ENCODE measurements at regions not wholly inside any gene's neighbourhood (a gene's known extent, or its start where the extent isn't known, plus 50 kb on each side); places are given as distances from the start of the nearest gene placed in this dataset.
"Not testable (repeated sequence)": the region's sequence is repeated elsewhere in the genome, so short reads cannot be mapped to it uniquely, and the experiment has no call there.

- no peak for DNase-seq (ENCODE audit: low spot score)
These were observed 219.6 kb upstream of the C1orf174 start for GRCh38 chr1:4119516-4120220.

DNA sequence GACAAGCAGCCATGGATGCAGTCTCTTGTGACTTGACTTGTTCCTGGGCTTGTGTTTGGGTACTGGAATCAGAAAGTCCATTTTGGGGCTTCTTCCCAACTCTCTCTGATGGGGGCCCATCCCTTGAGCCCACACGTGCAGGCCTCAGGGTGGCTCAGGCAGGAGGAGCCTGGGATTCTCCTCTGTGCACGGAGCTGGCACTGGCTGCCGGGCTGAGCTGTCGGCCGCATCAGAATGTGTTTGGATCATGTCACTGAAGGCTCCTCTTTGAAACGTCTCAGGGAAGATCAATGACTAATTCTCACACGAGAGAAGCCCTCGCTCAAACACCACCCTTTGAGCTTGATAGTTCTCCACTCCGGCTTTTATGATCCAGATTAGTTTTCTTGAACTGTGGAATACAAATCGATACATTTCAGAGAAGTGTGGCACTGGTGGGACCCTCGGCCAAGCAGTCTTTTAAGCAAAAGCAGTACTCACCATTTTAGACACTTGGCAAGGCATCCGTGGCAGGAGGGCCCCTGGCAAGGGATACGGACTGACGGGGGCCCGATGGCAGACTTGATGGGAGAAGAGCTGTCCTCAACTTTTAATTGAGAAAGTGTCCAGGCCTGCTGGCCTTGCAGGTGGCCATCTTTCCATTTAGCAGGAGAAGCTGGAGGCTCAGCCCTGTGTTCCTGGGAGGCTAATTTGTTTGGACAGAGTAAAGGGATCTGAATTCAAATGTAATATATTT is 220.7 kb upstream of the C1orf174 start:
- no peak for DNase-seq (ENCODE audit: low spot score)

DNA sequence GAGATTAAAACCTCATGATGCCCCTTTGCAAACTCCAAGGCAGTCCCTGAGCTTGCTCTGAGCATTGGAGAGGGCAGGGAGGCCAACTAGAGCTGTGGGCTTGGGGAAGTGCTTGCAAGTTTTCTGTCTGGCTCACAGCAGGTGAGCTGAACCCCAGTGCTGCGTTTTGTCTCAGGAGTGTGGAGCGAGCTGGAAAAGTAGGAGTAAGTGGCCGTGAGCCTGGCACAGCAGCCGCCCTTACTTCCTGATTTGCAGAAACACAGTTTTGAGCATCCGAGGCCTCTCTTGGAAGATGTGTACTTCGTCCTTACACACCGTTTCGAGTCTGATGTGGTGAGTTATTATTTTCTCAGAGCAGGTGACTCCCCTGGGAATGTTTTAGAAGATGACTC is 221.2 kb upstream of the C1orf174 start:
- no peak for DNase-seq (ENCODE audit: low spot score)

GRCh38 chr1:4121834-4122512 is 221.9 kb upstream of the C1orf174 start:
- no peak for DNase-seq (ENCODE audit: low spot score)

- no peak for DNase-seq (ENCODE audit: low spot score)
These were observed 222.6 kb upstream of the C1orf174 start for GRCh38 chr1:4122513-4123160.

- no peak for DNase-seq (ENCODE audit: low spot score)
These were observed 224.6 kb upstream of the C1orf174 start for GRCh38 chr1:4124631-4125145.

- no peak for DNase-seq (ENCODE audit: low spot score)
These were observed 226.2 kb upstream of the C1orf174 start for GRCh38 chr1:4126251-4126650.

- DNase-seq (ENCODE audit: low spot score): no peak
These were observed 226.9 kb upstream of the C1orf174 start for GRCh38 chr1:4126731-4127591.

DNA sequence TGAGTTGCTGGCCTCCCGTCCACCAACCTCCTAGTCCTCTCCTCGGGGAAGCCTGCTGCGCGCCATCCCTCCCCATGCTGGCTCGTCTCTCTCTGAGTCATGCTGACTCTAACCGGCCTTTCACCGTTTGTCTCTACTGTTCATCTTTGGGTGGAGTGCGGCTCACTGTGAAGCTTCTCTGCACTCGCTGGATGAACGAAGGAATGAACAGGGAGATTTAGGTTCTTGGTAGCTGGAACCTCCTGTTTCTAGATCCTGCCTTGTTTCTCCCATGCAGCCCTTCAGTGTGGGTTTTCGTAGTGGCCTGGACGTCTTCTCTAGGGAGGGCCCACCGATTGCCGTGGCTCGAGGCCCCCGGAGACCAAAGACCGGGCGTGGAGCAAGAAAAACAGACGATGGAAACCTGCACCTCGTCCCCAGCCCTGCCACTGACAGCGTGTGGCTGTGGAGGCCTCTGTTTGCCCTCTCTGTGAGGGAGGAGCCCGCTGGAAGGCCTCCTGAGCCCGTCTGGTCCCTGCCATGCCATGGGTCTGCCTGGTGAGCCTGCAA is 227.6 kb upstream of the C1orf174 start:
- DNase-seq (ENCODE audit: low spot score): no peak

GRCh38 chr1:4128616-4129015 is 228.5 kb upstream of the C1orf174 start:
- DNase-seq (ENCODE audit: low spot score): no peak

DNA sequence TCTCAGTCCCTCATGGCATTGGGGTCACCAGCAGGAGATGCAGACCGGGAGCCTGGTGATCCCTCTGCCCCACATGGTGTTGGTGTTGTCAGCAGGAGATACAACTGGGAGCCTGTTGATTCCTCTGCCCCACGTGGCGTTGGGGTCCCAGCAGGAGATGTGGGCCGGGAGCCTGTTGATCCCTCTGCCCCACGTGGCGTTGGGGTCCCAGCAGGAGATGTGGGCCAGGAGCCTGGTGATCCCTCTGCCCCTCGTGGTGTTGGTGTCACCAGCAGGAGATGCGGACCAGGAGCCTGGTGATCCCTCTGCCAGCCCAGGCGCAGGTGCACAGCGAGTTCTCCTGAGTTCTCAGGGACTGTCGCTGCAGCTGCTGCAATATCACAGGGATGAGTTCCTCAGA is 229.6 kb upstream of the C1orf174 start:
- DNase-seq (ENCODE audit: low spot score): no peak

DNA sequence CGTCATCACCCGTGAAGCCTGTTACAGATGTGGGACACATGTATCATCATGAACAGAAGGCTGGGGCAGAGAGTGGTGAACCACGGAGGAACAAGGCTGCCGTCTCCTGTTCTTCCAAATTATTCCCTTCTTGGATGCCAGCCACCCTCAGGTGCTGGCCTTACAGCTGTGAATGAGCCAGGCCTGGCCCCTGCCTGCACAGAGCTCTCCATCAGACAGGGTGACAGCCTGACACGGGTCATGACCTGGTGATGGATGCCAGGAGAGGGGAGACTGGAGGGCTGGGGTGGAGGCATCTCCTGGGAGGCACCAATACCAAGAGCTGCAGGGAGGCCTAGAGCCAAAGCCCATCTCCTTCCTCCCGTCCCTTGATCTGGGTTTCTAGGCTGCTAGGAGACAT is 230.0 kb upstream of the C1orf174 start:
- DNase-seq (ENCODE audit: low spot score): no peak

- no peak for DNase-seq (ENCODE audit: low spot score)
These were observed 231.7 kb upstream of the C1orf174 start for GRCh38 chr1:4131734-4132133.

GRCh38 chr1:4132352-4133296 is 232.6 kb upstream of the C1orf174 start:
- no peak for DNase-seq (ENCODE audit: low spot score)

DNA sequence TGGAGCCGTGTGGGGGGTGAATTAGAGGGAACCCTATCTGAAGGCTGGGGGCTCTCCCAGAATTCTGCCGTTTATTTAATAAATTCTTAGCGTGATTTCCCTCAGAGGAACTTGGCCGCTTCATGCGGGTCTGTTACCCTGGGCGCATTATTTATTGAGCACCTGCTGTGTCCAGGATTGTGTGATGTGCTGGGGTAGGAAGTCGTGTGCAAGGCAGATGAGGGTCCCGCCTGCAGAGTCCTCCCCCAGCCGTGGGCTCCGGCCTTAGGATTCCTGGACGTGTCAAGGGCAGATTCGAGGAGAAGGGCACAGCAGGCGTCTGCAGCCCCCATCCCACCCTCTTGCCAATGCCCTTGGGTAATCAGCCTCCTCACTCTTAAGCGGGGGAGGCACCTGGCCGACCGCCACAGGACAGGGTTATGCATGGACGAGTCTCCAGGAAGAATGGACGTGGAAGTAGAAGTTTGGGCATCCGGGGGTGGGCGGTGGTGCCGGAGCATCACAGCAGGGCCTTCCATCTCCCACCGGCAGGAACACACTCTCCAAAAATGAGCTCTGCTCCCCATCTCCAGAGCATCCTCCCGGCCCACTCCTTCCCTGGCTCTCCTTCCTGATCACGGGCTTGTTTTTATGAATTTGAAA is 233.3 kb upstream of the C1orf174 start:
- no peak for DNase-seq (ENCODE audit: low spot score)

GRCh38 chr1:4133939-4134321 is 233.9 kb upstream of the C1orf174 start:
- no peak for DNase-seq (ENCODE audit: low spot score)

DNA sequence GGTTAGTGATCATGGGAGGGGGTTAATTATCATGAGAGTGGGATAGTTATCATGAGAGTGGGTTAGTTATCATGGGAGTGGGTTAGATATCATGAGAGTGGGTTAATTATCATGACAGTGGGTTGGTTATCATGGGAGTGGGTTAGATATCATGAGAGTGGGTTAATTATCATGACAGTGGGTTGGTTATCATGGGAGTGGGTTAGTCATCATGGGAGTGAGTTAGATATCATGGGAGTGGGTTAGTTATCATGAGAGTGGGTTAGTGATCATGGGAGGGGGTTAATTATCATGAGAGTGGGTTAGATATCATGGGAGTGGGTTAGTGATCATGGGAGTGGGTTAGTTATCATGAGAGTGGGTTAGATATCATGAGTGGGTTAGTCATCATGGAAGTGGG is 235.8 kb upstream of the C1orf174 start:
- not testable (repeated sequence) for DNase-seq (ENCODE audit: low spot score)

GRCh38 chr1:4137621-4138415 is 237.7 kb upstream of the C1orf174 start:
- no peak for DNase-seq (ENCODE audit: low spot score)

DNA sequence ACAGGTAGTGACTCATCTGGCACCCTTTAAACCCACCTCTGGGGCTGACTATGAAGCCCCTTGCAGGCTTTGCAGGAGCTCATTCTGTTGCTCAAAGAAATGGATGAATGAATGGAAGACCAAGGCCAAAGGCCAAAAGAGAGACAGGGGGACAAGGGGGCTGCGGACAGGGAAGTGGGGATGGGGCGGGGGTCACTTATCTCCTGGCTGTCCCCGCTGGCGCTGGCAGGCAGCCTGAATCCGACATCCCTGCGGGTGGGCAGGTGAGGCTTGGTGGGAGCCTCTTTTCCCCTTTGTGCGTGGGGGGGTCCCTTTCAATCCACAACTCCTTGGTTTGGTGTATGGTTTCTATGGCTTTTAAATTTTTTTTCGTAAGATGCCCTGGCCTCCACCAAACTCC is 239.6 kb upstream of the C1orf174 start:
- no peak for DNase-seq (ENCODE audit: low spot score)
